ENCODE measurements at regions not wholly inside any gene's neighbourhood (a gene's known extent, or its start where the extent isn't known, plus 50 kb on each side); places are given as distances from the start of the nearest gene placed in this dataset.

DNA sequence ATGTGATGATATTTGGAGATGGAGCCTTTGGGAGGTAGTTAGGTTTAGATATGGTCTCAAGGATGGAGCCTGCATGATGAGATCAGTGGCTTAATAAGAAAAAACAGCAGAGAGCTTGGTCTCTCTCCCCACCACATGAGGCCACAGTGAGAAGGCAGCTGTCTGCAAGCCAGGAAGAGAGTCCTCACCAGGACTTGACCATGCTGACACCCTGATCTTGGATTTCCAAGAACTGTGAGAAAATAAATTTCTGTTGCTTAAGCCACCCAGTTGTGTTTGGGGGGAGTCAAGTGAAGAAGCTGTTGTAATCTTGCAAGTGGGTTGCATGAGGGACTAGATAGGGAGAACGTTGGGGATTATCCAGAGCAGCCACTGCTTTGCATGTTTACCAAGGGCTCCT, 62.3 kb upstream of the TNFAIP8L3 start:
- H2AFZ ChIP-seq (ENCODE audit: low read length), result no peak overlapping the region
- 0 out of 2 replicates have a peak, but pooled peaks cover 5% of the 10 kb centered on the region for H3K27me3 ChIP-seq (ENCODE audit: low read length)
- no peak overlapping the region for H3K4me2 ChIP-seq (ENCODE audit: low read depth, low read length, poor library complexity, severe bottlenecking)
- no peak overlapping the region for H3K4me3 ChIP-seq (ENCODE audit: low read length)
- peak; percentile 37 for DNase-seq
- peaks cover 6% of the 10 kb centered on the region for H3K4me1 ChIP-seq (ENCODE audit: low read length)
- no peak overlapping the region for H3K27ac ChIP-seq (ENCODE audit: low read length)
- H3K9me3 ChIP-seq (ENCODE audit: low read length), result no peaks in the 10 kb centered on the region
- no peaks in the 10 kb centered on the region for H3K9me2 ChIP-seq (replicated peaks; ENCODE audit: insufficient read depth, low read length)
- no peaks in the 10 kb centered on the region for H3K36me3 ChIP-seq (ENCODE audit: insufficient read depth, low read length)
- H3K79me2 ChIP-seq (ENCODE audit: low read length), result no peaks in the 10 kb centered on the region
- H4K20me1 ChIP-seq (ENCODE audit: insufficient read depth, low read depth, low read length), result no peaks in the 10 kb centered on the region
- H3K9ac ChIP-seq (ENCODE audit: low read length), result no peak overlapping the region

- H3K9me2 ChIP-seq (replicated peaks; ENCODE audit: insufficient read depth, low read length), result no peaks in the 10 kb centered on the region
- no peak overlapping the region for H3K4me2 ChIP-seq (ENCODE audit: low read depth, low read length, poor library complexity, severe bottlenecking)
- H3K79me2 ChIP-seq (ENCODE audit: low read length), result no peaks in the 10 kb centered on the region
- H3K9me3 ChIP-seq (ENCODE audit: low read length), result no peaks in the 10 kb centered on the region
- no peak overlapping the region for H3K4me3 ChIP-seq (ENCODE audit: low read length)
- H3K9ac ChIP-seq (ENCODE audit: low read length), result no peak overlapping the region
- H4K20me1 ChIP-seq (ENCODE audit: insufficient read depth, low read depth, low read length), result no peaks in the 10 kb centered on the region
- no peak overlapping the region for H3K27ac ChIP-seq (ENCODE audit: low read length)
- no peak for DNase-seq
- H3K36me3 ChIP-seq (ENCODE audit: insufficient read depth, low read length), result no peaks in the 10 kb centered on the region
- H2AFZ ChIP-seq (ENCODE audit: low read length), result no peak overlapping the region
- peaks cover 6% of the 10 kb centered on the region for H3K4me1 ChIP-seq (ENCODE audit: low read length)
- H3K27me3 ChIP-seq (ENCODE audit: low read length), result 0 out of 2 replicates have a peak, but pooled peaks cover 5% of the 10 kb centered on the region
These were observed 61.2 kb upstream of the TNFAIP8L3 start for GRCh38 chr15:51155891-51156290.

- Histone ChIP-seq H4K20me1 (ENCODE audit: insufficient read depth, low read depth, low read length) (no peaks in the 10 kb centered on the region), H3K36me3 (ENCODE audit: insufficient read depth, low read length) (no peaks in the 10 kb centered on the region)
These were observed 60.4 kb upstream of the TNFAIP8L3 start for GRCh38 chr15:51155016-51155580.

More at GRCh38 chr15:51155016-51155580, 60.4 kb upstream of the TNFAIP8L3 start:
- Histone ChIP-seq H2AFZ (ENCODE audit: low read length) (no peak overlapping the region), H3K27ac (ENCODE audit: low read length) (no peak overlapping the region), H3K27me3 (ENCODE audit: low read length) (0 out of 2 replicates have a peak, but pooled peaks cover 5% of the 10 kb centered on the region), H3K4me3 (ENCODE audit: low read length) (no peak overlapping the region), H3K9ac (ENCODE audit: low read length) (no peak overlapping the region), H3K9me3 (ENCODE audit: low read length) (no peaks in the 10 kb centered on the region), H3K4me2 (ENCODE audit: low read depth, low read length, poor library complexity, severe bottlenecking) (no peak overlapping the region), H3K79me2 (ENCODE audit: low read length) (no peaks in the 10 kb centered on the region), H3K9me2 (replicated peaks; ENCODE audit: insufficient read depth, low read length) (no peaks in the 10 kb centered on the region), H3K4me1 (ENCODE audit: low read length) (peaks cover 6% of the 10 kb centered on the region)
- no peak for DNase-seq
